ENCODE measurements at regions not wholly inside any gene's neighbourhood (a gene's known extent, or its start where the extent isn't known, plus 50 kb on each side); places are given as distances from the start of the nearest gene placed in this dataset.
"Not testable (repeated sequence)": the region's sequence is repeated elsewhere in the genome, so short reads cannot be mapped to it uniquely, and the experiment has no call there.

- Histone ChIP-seq H3K4me1 (ENCODE audit: control insufficient read depth, insufficient read depth, low read length) (no peaks in the 10 kb centered on the region), H3K36me3 (ENCODE audit: control insufficient read depth, insufficient read depth, low read length) (no peaks in the 10 kb centered on the region), H3K9ac (ENCODE audit: low read depth, low read length) (no peak overlapping the region), H3K9me3 (ENCODE audit: control insufficient read depth, insufficient read depth, low read length) (no peaks in the 10 kb centered on the region), H3K27ac (ENCODE audit: low read depth, low read length) (no peak overlapping the region), H3K27me3 (ENCODE audit: control insufficient read depth, insufficient read depth, low read length) (no peaks in the 10 kb centered on the region), H3K4me3 (ENCODE audit: low read depth, low read length) (no peak overlapping the region)
These were observed 207.2 kb upstream of the ECI2 start for GRCh38 chr6:4342407-4343137.

- Histone ChIP-seq H3K36me3 (ENCODE audit: control insufficient read depth, insufficient read depth, low read length) (no peaks in the 10 kb centered on the region), H3K27me3 (ENCODE audit: control insufficient read depth, insufficient read depth, low read length) (no peaks in the 10 kb centered on the region)
These were observed 205.9 kb upstream of the ECI2 start for GRCh38 chr6:4341078-4341797.

GRCh38 chr6:4340544-4340943 is 205.2 kb upstream of the ECI2 start:
- H3K9me3 ChIP-seq (ENCODE audit: control insufficient read depth, insufficient read depth, low read length): no peaks in the 10 kb centered on the region
- H3K27me3 ChIP-seq (ENCODE audit: control insufficient read depth, insufficient read depth, low read length): no peaks in the 10 kb centered on the region
- no peaks in the 10 kb centered on the region for H3K4me1 ChIP-seq (ENCODE audit: control insufficient read depth, insufficient read depth, low read length)
- H3K4me3 ChIP-seq (ENCODE audit: low read depth, low read length): no peak overlapping the region
- no peak overlapping the region for H3K27ac ChIP-seq (ENCODE audit: low read depth, low read length)
- no peak overlapping the region for H3K9ac ChIP-seq (ENCODE audit: low read depth, low read length)
- no peaks in the 10 kb centered on the region for H3K36me3 ChIP-seq (ENCODE audit: control insufficient read depth, insufficient read depth, low read length)

More at GRCh38 chr6:4341078-4341797, 205.9 kb upstream of the ECI2 start:
- Histone ChIP-seq H3K9ac (ENCODE audit: low read depth, low read length) (no peak overlapping the region), H3K9me3 (ENCODE audit: control insufficient read depth, insufficient read depth, low read length) (no peaks in the 10 kb centered on the region), H3K4me1 (ENCODE audit: control insufficient read depth, insufficient read depth, low read length) (no peaks in the 10 kb centered on the region), H3K4me3 (ENCODE audit: low read depth, low read length) (no peak overlapping the region), H3K27ac (ENCODE audit: low read depth, low read length) (no peak overlapping the region)

- no peaks in the 10 kb centered on the region for H3K9me3 ChIP-seq (ENCODE audit: control insufficient read depth, insufficient read depth, low read length)
- no peak overlapping the region for H3K4me3 ChIP-seq (ENCODE audit: low read depth, low read length)
- H3K36me3 ChIP-seq (ENCODE audit: control insufficient read depth, insufficient read depth, low read length): no peaks in the 10 kb centered on the region
- H3K4me1 ChIP-seq (ENCODE audit: control insufficient read depth, insufficient read depth, low read length): no peaks in the 10 kb centered on the region
- no peaks in the 10 kb centered on the region for H3K27me3 ChIP-seq (ENCODE audit: control insufficient read depth, insufficient read depth, low read length)
- no peak overlapping the region for H3K27ac ChIP-seq (ENCODE audit: low read depth, low read length)
- no peak overlapping the region for H3K9ac ChIP-seq (ENCODE audit: low read depth, low read length)
These were observed 203.5 kb upstream of the ECI2 start for GRCh38 chr6:4338884-4339283.

DNA sequence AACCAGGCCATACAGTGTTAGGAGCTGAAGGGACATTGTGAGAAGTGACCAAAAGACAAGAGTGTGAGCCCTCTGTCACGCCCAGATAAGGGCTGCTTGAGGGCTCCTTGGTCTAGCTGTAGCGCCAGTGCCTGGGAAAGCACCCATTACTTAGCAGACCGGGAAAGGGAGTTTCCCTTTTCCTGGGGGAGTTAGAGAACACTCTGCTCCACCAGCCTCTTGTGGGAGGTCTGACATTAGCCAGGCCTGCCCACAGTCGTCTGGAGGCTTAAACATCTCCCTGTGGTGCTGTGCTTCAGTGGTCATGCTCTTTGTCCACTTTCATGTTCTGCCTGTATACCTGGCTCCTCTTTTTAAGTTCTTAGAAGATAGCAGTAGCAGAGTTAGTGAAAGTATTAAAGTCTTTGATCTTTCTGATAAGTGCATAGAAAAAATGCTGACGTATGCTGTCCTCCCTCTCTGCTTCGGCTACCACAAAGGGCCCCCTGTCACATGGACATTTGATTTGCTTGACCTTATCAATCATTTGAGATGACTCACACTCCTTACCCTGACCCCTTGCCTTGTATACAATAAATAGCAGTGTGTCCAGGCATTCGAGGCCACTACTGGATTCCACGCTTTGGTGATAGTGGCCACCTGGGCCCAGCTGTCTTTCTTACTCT is 201.5 kb upstream of the ECI2 start:
- H3K9ac ChIP-seq (ENCODE audit: low read depth, low read length): no peak overlapping the region
- no peaks in the 10 kb centered on the region for H3K27me3 ChIP-seq (ENCODE audit: control insufficient read depth, insufficient read depth, low read length)
- no peak overlapping the region for H3K4me3 ChIP-seq (ENCODE audit: low read depth, low read length)
- H3K36me3 ChIP-seq (ENCODE audit: control insufficient read depth, insufficient read depth, low read length): no peaks in the 10 kb centered on the region
- H3K9me3 ChIP-seq (ENCODE audit: control insufficient read depth, insufficient read depth, low read length): no peaks in the 10 kb centered on the region
- H3K4me1 ChIP-seq (ENCODE audit: control insufficient read depth, insufficient read depth, low read length): no peaks in the 10 kb centered on the region
- no peak overlapping the region for H3K27ac ChIP-seq (ENCODE audit: low read depth, low read length)

DNA sequence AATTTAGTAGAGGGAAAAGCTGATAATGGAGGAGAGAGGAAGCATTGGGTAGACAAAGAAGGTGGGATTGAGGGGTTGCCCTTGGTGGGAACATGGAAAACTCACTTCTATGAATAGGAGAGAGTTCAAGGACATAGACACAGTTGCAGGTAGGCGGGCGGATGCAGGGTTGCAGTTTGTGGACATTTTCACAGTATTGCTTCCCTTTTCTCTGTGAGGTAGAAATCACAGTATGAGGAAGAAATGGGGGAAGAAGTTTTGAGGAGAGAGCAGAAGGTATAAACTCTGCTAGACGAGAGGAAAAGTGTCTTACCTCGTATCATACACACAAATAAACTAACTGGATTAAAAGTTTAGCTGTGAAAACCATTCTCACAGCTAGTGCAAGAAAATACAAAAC is 200.7 kb upstream of the ECI2 start:
- Histone ChIP-seq H3K27ac (ENCODE audit: low read depth, low read length) (no peak overlapping the region), H3K27me3 (ENCODE audit: control insufficient read depth, insufficient read depth, low read length) (no peaks in the 10 kb centered on the region), H3K4me3 (ENCODE audit: low read depth, low read length) (no peak overlapping the region), H3K9ac (ENCODE audit: low read depth, low read length) (no peak overlapping the region), H3K4me1 (ENCODE audit: control insufficient read depth, insufficient read depth, low read length) (no peaks in the 10 kb centered on the region), H3K36me3 (ENCODE audit: control insufficient read depth, insufficient read depth, low read length) (no peaks in the 10 kb centered on the region), H3K9me3 (ENCODE audit: control insufficient read depth, insufficient read depth, low read length) (no peaks in the 10 kb centered on the region)

DNA sequence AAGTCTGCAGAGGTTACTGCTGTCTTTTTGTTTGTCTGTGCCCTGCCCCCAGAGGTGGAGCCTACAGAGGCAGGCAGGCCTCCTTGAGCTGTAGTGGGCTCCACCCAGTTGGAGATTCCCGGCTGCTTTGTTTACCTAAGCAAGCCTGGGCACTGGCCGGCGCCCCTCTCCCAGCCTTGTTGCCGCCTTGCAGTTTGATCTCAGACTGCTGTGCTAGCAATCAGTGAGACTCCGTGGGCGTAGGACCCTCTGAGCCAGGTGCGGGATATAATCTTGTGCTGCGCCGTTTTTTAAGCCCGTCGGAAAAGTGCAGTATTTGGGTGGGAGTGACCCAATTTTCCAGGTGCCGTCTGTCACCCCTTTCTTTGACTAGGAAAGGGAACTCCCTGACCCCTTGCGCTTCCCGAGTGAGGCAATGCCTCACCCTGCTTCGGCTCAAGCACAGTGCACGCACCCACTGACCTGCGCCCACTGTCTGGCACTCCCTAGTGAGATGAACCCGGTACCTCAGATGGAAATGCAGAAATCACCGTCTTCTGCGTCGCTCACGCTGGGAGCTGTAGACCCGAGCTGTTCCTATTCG is 198.9 kb upstream of the ECI2 start:
- H3K27me3 ChIP-seq (ENCODE audit: control insufficient read depth, insufficient read depth, low read length); H3K9me3 ChIP-seq (ENCODE audit: control insufficient read depth, insufficient read depth, low read length); H3K9ac ChIP-seq (ENCODE audit: low read depth, low read length); H3K36me3 ChIP-seq (ENCODE audit: control insufficient read depth, insufficient read depth, low read length); H3K27ac ChIP-seq (ENCODE audit: low read depth, low read length); H3K4me1 ChIP-seq (ENCODE audit: control insufficient read depth, insufficient read depth, low read length): not testable (repeated sequence)
- H3K4me3 ChIP-seq (ENCODE audit: low read depth, low read length): peak overlapping the region; percentile 41; the same call in 1 of the 2 replicates

GRCh38 chr6:4327841-4328240 is 192.5 kb upstream of the ECI2 start:
- H3K4me3 ChIP-seq (ENCODE audit: low read depth, low read length): no peak overlapping the region
- no peak overlapping the region for H3K27ac ChIP-seq (ENCODE audit: low read depth, low read length)
- no peak overlapping the region for H3K9ac ChIP-seq (ENCODE audit: low read depth, low read length)
- H3K9me3 ChIP-seq (ENCODE audit: control insufficient read depth, insufficient read depth, low read length): no peaks in the 10 kb centered on the region
- no peaks in the 10 kb centered on the region for H3K27me3 ChIP-seq (ENCODE audit: control insufficient read depth, insufficient read depth, low read length)
- peaks cover 5% of the 10 kb centered on the region; the same call in 1 of the 2 replicates for H3K4me1 ChIP-seq (ENCODE audit: control insufficient read depth, insufficient read depth, low read length)
- no peaks in the 10 kb centered on the region for H3K36me3 ChIP-seq (ENCODE audit: control insufficient read depth, insufficient read depth, low read length)

- Histone ChIP-seq H3K9ac (ENCODE audit: low read depth, low read length) (no peak overlapping the region), H3K27ac (ENCODE audit: low read depth, low read length) (no peak overlapping the region), H3K36me3 (ENCODE audit: control insufficient read depth, insufficient read depth, low read length) (no peaks in the 10 kb centered on the region), H3K4me3 (ENCODE audit: low read depth, low read length) (no peak overlapping the region), H3K27me3 (ENCODE audit: control insufficient read depth, insufficient read depth, low read length) (no peaks in the 10 kb centered on the region), H3K4me1 (ENCODE audit: control insufficient read depth, insufficient read depth, low read length) (peaks cover 13% of the 10 kb centered on the region; the same call in 1 of the 2 replicates), H3K9me3 (ENCODE audit: control insufficient read depth, insufficient read depth, low read length) (no peaks in the 10 kb centered on the region)
These were observed 189.4 kb upstream of the ECI2 start for GRCh38 chr6:4324746-4325145.

DNA sequence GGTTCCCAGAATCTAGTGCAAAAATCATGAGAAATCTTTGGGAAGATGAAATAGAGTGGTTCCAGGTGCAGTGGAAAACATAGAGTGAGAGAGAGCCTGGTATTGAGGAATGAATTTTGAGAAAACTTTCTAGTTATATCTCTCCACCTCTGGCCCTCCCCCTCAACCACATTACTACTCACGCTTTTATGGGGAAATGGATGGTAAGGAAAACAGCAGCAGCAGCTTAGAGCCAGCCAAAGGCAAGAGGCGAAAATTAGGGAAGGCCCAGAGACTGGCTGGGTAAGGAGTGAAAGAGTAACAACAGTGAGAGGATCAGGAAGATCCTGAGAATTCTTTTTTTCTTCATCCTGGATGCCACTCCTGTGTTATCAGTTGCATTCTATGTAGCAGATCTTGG is 187.9 kb upstream of the ECI2 start:
- Histone ChIP-seq H3K27me3 (ENCODE audit: control insufficient read depth, insufficient read depth, low read length) (no peaks in the 10 kb centered on the region), H3K4me1 (ENCODE audit: control insufficient read depth, insufficient read depth, low read length) (peaks cover 18% of the 10 kb centered on the region; the same call in 1 of the 2 replicates), H3K27ac (ENCODE audit: low read depth, low read length) (no peak overlapping the region), H3K9ac (ENCODE audit: low read depth, low read length) (no peak overlapping the region), H3K9me3 (ENCODE audit: control insufficient read depth, insufficient read depth, low read length) (no peaks in the 10 kb centered on the region), H3K4me3 (ENCODE audit: low read depth, low read length) (no peak overlapping the region), H3K36me3 (ENCODE audit: control insufficient read depth, insufficient read depth, low read length) (no peaks in the 10 kb centered on the region)
